Right atrium auricular region (tissue), 2 donors: ENCODE measurements at regions not wholly inside any gene's neighbourhood (a gene's known extent, or its start where the extent isn't known, plus 50 kb on each side); places are given as distances from the start of the nearest gene placed in this dataset.

Source experiments
- DNase-seq: peaks from one replicate; pipeline ENCODE4 v3.0.0-alpha.2; 2019; ENCODE audit warnings: low spot score
- H3K27ac ChIP-seq, 2 donors: fragments of 200-600 bp; sonication (generic); 1 replicate in 1 of 2; 2 replicates in 1 of 2; pipeline ENCODE4 v1.5.1; 2016 to 2019
- H3K27me3 ChIP-seq, 2 donors: fragments of 200-600 bp; sonication (generic); one replicate each; pipeline versions ENCODE4 v1.5.1 to v1.6.0; 2017 to 2019
- H3K36me3 ChIP-seq: fragments of 200-600 bp; sonication (generic); one replicate; pipeline ENCODE4 v1.5.1; 2016
- H3K4me1 ChIP-seq, 2 donors: fragments of 200-600 bp; sonication (generic); one replicate each; pipeline versions ENCODE4 v1.5.1 to v1.6.0; 2017 to 2019
- H3K4me3 ChIP-seq, 2 donors: fragments of 200-600 bp; sonication (generic); 1 replicate in 1 of 2; 2 replicates in 1 of 2; pipeline ENCODE4 v1.5.1; 2017 to 2019; ENCODE audit warnings: mild to moderate bottlenecking in 1 of 2, moderate library complexity in 1 of 2
- H3K9me3 ChIP-seq, 2 donors: fragments of 200-600 bp; sonication (generic); one replicate each; pipeline ENCODE4 v1.5.1; 2019
- TF ChIP-seq, protein P1 (sequence below), 2 donors: fragments of 200-600 bp; sonication (generic); IDR thresholded peaks; one replicate each; pipeline ENCODE4 v1.5.1; 2019; ENCODE audit warnings: antibody characterized with exemption in 2 of 2

- TF ChIP-seq, protein P1, sequence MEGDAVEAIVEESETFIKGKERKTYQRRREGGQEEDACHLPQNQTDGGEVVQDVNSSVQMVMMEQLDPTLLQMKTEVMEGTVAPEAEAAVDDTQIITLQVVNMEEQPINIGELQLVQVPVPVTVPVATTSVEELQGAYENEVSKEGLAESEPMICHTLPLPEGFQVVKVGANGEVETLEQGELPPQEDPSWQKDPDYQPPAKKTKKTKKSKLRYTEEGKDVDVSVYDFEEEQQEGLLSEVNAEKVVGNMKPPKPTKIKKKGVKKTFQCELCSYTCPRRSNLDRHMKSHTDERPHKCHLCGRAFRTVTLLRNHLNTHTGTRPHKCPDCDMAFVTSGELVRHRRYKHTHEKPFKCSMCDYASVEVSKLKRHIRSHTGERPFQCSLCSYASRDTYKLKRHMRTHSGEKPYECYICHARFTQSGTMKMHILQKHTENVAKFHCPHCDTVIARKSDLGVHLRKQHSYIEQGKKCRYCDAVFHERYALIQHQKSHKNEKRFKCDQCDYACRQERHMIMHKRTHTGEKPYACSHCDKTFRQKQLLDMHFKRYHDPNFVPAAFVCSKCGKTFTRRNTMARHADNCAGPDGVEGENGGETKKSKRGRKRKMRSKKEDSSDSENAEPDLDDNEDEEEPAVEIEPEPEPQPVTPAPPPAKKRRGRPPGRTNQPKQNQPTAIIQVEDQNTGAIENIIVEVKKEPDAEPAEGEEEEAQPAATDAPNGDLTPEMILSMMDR (IDR thresholded peaks at IDR 0.05): no peak
- Histone ChIP-seq H3K27me3 (no peaks in the 10 kb centered on the region), H3K4me3 (no peak overlapping the region), H3K4me1 (no peaks in the 10 kb centered on the region), H3K27ac (no peak overlapping the region), H3K36me3 (no peaks in the 10 kb centered on the region), H3K9me3 (peaks cover 0 to 8% of the 10 kb centered on the region in 2 donors)
- no peak for DNase-seq
Measured at GRCh38 chr16:22624038-22624799, 113.5 kb downstream of the NPIPB5 start.

GRCh38 chr16:22624800-22625533, 114.3 kb downstream of the NPIPB5 start:
- H3K9me3 ChIP-seq: peaks cover 0 to 8% of the 10 kb centered on the region in 2 donors
- no peaks in the 10 kb centered on the region for H3K4me1 ChIP-seq
- no peak for DNase-seq
- H3K4me3 ChIP-seq: no peak overlapping the region
- no peak overlapping the region for H3K27ac ChIP-seq
- no peaks in the 10 kb centered on the region for H3K27me3 ChIP-seq
- no peaks in the 10 kb centered on the region for H3K36me3 ChIP-seq
- TF ChIP-seq, protein P1 (IDR thresholded peaks at IDR 0.05): no peak

DNA sequence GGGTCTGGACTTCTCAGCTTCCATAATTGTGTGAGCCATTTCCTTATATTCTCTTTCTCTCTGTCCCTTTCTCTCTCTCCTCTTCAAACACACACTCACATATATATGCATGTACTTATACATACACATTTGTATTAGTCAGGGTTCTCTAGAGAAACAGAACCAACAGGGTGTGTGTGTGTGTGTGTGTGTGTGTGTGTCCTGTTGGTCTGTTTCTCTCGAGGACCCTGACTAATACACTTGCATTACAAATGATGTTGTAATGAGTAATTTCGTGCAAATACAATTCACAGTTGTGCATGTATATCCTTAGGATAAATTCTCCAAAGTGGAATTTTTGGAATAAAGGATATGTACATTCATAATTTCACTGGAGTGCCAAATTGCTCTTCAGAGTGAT, 115.3 kb downstream of the NPIPB5 start:
- Histone ChIP-seq H3K9me3 (peaks cover 0 to 8% of the 10 kb centered on the region in 2 donors), H3K4me3 (no peak overlapping the region), H3K4me1 (no peaks in the 10 kb centered on the region), H3K36me3 (no peaks in the 10 kb centered on the region), H3K27ac (no peak overlapping the region), H3K27me3 (no peaks in the 10 kb centered on the region)
- no peak for DNase-seq
- TF ChIP-seq, protein P1 (IDR thresholded peaks at IDR 0.05): no peak

GRCh38 chr16:22627043-22627442, 116.4 kb downstream of the NPIPB5 start:
- Histone ChIP-seq H3K4me3 (no peak overlapping the region), H3K36me3 (no peaks in the 10 kb centered on the region), H3K9me3 (peaks cover 0 to 8% of the 10 kb centered on the region in 2 donors), H3K4me1 (no peaks in the 10 kb centered on the region), H3K27ac (no peak overlapping the region), H3K27me3 (no peaks in the 10 kb centered on the region)
- no peak for DNase-seq
- TF ChIP-seq, protein P1 (IDR thresholded peaks at IDR 0.05): no peak

DNA sequence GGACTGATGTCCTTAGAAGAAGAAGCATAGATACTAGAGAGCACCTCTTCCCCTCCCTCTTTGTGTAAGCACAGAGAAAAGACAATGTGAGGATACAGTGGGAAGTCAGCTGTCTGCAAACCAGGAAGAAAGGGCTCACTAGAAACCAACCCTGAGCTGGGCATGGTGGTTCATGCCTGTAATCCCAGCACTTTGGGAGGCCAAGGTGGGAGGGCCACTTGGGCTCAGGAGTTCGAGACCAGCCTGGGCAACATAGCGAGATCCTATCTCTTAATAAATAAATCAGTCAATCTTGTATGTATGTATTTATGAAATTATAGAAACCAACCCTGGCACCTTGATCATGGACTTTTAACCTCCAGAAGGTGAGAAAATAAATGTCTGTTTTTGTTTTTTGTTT, 118.3 kb downstream of the NPIPB5 start:
- no peak overlapping the region for H3K27ac ChIP-seq
- H3K36me3 ChIP-seq: no peaks in the 10 kb centered on the region
- DNase-seq: no peak
- no peaks in the 10 kb centered on the region for H3K4me1 ChIP-seq
- no peaks in the 10 kb centered on the region for H3K27me3 ChIP-seq
- no peak overlapping the region for H3K4me3 ChIP-seq
- TF ChIP-seq, protein P1 (IDR thresholded peaks at IDR 0.05): no peak
- peaks cover 0 to 8% of the 10 kb centered on the region in 2 donors for H3K9me3 ChIP-seq
